Liver (tissue), 8 donors: ENCODE measurements at regions not wholly inside any gene's neighbourhood (a gene's known extent, or its start where the extent isn't known, plus 50 kb on each side); places are given as distances from the start of the nearest gene placed in this dataset.

Experiments used
- DNase-seq: peaks from one replicate; pipeline ENCODE4 v3.0.0-alpha.2; 2017; ENCODE audit warnings: low spot score
- H3K27ac ChIP-seq, 2 donors: one replicate each; pipeline ENCODE4 v1.7.0; 2013; ENCODE audit warnings: inconsistent platforms in 2 of 2, low read length in 2 of 2, control low read depth in 1 of 2, low read depth in 1 of 2, mild to moderate bottlenecking in 1 of 2
- H3K27me3 ChIP-seq, 4 donors: one replicate each; pipeline versions ENCODE4 v1.6.1 to v1.7.0; 2013; ENCODE audit warnings: low read length in 3 of 4, inconsistent platforms in 1 of 4, mild to moderate bottlenecking in 1 of 4, moderate library complexity in 1 of 4; ENCODE audit not compliant: control insufficient read depth in 4 of 4, insufficient read depth in 4 of 4
- H3K36me3 ChIP-seq, 4 donors: one replicate each; pipeline versions ENCODE4 v1.6.1 to v1.7.0; 2013; ENCODE audit warnings: low read length in 3 of 4, mild to moderate bottlenecking in 3 of 4, low read depth in 1 of 4, moderate library complexity in 1 of 4; ENCODE audit not compliant: control insufficient read depth in 4 of 4, insufficient read depth in 3 of 4
- H3K4me1 ChIP-seq, 4 donors: one replicate each; pipeline versions ENCODE4 v1.6.1 to v1.7.0; 2013; ENCODE audit warnings: low read length in 3 of 4, mild to moderate bottlenecking in 3 of 4, moderate library complexity in 1 of 4; ENCODE audit not compliant: control insufficient read depth in 4 of 4, insufficient read depth in 4 of 4
- H3K4me3 ChIP-seq, 3 donors: one replicate each; pipeline versions ENCODE4 v1.6.1 to v1.7.0; 2013; ENCODE audit warnings: low read length in 3 of 3, control low read depth in 1 of 3, low read depth in 1 of 3, mild to moderate bottlenecking in 1 of 3
- H3K9ac ChIP-seq, 2 donors: one replicate each; pipeline ENCODE4 v1.7.0; 2013; ENCODE audit warnings: low read length in 2 of 2, mild to moderate bottlenecking in 2 of 2, moderate library complexity in 2 of 2, control low read depth in 1 of 2, low read depth in 1 of 2
- H3K9me3 ChIP-seq, 4 donors: one replicate each; pipeline versions ENCODE4 v1.6.1 to v1.7.0; 2013; ENCODE audit warnings: low read length in 3 of 4; ENCODE audit not compliant: control insufficient read depth in 4 of 4
- CTCF ChIP-seq: fragments of 150-350 bp; IDR thresholded peaks from 2 replicates; pipeline ENCODE4 v1.5.1; 2017; ENCODE audit warnings: improper control_type of control experiment, low read depth, low read length; ENCODE audit not compliant: missing input control
- EGR1 ChIP-seq, 2 donors: IDR thresholded peaks; 2 replicates each; pipeline ENCODE4 v1.6.1; 2016 to 2018; ENCODE audit warnings: antibody characterized with exemption in 2 of 2, low read depth in 2 of 2
- FOXA1 ChIP-seq: IDR thresholded peaks from 2 replicates; pipeline ENCODE4 v1.6.1; 2016; ENCODE audit warnings: antibody characterized with exemption
- FOXA2 ChIP-seq: IDR thresholded peaks from 2 replicates; pipeline ENCODE4 v1.6.1; 2016; ENCODE audit warnings: antibody characterized with exemption
- GABPA ChIP-seq, 2 donors: IDR thresholded peaks in 1 of 2; conservative IDR thresholded peaks in 1 of 2; 2 replicates each; pipeline ENCODE4 v1.6.1; 2016; ENCODE audit warnings: antibody characterized with exemption in 2 of 2, mild to moderate bottlenecking in 1 of 2, moderate library complexity in 1 of 2
- HNF4A ChIP-seq, 2 donors: conservative IDR thresholded peaks; 2 replicates each; pipeline ENCODE4 v1.6.1; 2016; ENCODE audit warnings: antibody characterized with exemption in 2 of 2, mild to moderate bottlenecking in 2 of 2
- HNF4G ChIP-seq: IDR thresholded peaks from 2 replicates; pipeline ENCODE4 v1.6.1; 2016; ENCODE audit warnings: antibody characterized with exemption
- JUND ChIP-seq, 2 donors: IDR thresholded peaks; 2 replicates each; pipeline ENCODE4 v1.6.1; 2016; ENCODE audit warnings: antibody characterized with exemption in 2 of 2
- MAX ChIP-seq: IDR thresholded peaks from 2 replicates; pipeline ENCODE4 v1.6.1; 2016; ENCODE audit warnings: antibody characterized with exemption
- NR2F2 ChIP-seq: IDR thresholded peaks from 2 replicates; pipeline ENCODE4 v1.6.1; 2016; ENCODE audit warnings: antibody characterized with exemption
- RAD21 ChIP-seq, 2 donors: IDR thresholded peaks; 2 replicates each; pipeline ENCODE4 v1.6.1; 2016; ENCODE audit warnings: antibody characterized with exemption in 2 of 2, mild to moderate bottlenecking in 2 of 2
- RXRA ChIP-seq, 2 donors: IDR thresholded peaks; 2 replicates each; pipeline ENCODE4 v1.6.1; 2017 to 2018; ENCODE audit warnings: antibody characterized with exemption in 2 of 2, mild to moderate bottlenecking in 1 of 2
- SP1 ChIP-seq: IDR thresholded peaks from 2 replicates; pipeline ENCODE4 v1.6.1; 2018; ENCODE audit warnings: antibody characterized with exemption, mild to moderate bottlenecking
- TAF1 ChIP-seq: conservative IDR thresholded peaks from 2 replicates; pipeline ENCODE4 v1.6.1; 2016; ENCODE audit warnings: antibody characterized with exemption, mild to moderate bottlenecking
- YY1 ChIP-seq: IDR thresholded peaks from 2 replicates; pipeline ENCODE4 v1.6.1; 2016; ENCODE audit warnings: antibody characterized with exemption, mild to moderate bottlenecking
- WGBS: extraction: QIAGEN DNeasy Blood & Tissue Kit; methylation state at CpG from one replicate; pipeline ENCODE4 v1.1.7; 2013; 5-methylcytosine and 5-hydroxymethylcytosine counted together
- TF ChIP-seq, protein P1 (sequence below): IDR thresholded peaks from 2 replicates; pipeline ENCODE4 v1.6.1; 2016; ENCODE audit warnings: antibody characterized with exemption, mild to moderate bottlenecking
- TF ChIP-seq, protein P2 (sequence below): IDR thresholded peaks from 2 replicates; pipeline ENCODE4 v1.6.1; 2016; ENCODE audit warnings: antibody characterized with exemption
- TF ChIP-seq, protein P3 (sequence below): IDR thresholded peaks from 2 replicates; pipeline ENCODE4 v1.6.1; 2016; ENCODE audit warnings: antibody characterized with exemption
- donor health status: healthy.
- donor health status: healthy.
- donor health status: healthy.
- donor health status: healthy.
- donor health status: healthy.

DNA sequence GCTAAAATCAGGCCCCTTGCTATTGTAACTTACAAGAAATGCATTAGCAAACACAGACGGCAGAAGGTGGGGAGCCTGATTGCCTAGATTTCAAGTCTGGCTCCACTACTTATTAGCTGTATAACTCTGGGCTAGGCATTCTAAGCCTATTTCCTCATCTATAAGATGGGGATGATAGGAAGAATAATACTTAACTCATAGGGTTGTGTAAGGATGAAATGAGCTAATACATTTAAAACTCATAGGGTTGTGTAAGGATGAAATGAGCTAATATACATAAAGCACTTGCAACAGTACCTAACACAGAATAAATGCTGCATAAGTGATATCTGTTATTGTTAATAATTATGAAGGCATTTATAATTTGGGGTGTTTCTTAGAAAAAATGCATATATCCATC is 60.1 kb upstream of the DIO2 start (continued):
- TF ChIP-seq, protein P1, sequence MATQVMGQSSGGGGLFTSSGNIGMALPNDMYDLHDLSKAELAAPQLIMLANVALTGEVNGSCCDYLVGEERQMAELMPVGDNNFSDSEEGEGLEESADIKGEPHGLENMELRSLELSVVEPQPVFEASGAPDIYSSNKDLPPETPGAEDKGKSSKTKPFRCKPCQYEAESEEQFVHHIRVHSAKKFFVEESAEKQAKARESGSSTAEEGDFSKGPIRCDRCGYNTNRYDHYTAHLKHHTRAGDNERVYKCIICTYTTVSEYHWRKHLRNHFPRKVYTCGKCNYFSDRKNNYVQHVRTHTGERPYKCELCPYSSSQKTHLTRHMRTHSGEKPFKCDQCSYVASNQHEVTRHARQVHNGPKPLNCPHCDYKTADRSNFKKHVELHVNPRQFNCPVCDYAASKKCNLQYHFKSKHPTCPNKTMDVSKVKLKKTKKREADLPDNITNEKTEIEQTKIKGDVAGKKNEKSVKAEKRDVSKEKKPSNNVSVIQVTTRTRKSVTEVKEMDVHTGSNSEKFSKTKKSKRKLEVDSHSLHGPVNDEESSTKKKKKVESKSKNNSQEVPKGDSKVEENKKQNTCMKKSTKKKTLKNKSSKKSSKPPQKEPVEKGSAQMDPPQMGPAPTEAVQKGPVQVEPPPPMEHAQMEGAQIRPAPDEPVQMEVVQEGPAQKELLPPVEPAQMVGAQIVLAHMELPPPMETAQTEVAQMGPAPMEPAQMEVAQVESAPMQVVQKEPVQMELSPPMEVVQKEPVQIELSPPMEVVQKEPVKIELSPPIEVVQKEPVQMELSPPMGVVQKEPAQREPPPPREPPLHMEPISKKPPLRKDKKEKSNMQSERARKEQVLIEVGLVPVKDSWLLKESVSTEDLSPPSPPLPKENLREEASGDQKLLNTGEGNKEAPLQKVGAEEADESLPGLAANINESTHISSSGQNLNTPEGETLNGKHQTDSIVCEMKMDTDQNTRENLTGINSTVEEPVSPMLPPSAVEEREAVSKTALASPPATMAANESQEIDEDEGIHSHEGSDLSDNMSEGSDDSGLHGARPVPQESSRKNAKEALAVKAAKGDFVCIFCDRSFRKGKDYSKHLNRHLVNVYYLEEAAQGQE, result no peak
- TF ChIP-seq FOXA2, result no peak
- no peak for TF ChIP-seq RAD21 (IDR thresholded peaks at IDR 0.05)
- TF ChIP-seq EGR1 (IDR thresholded peaks at IDR 0.05; ENCODE audit: low read depth in 2 of 2), result no peak
- TF ChIP-seq, protein P2, sequence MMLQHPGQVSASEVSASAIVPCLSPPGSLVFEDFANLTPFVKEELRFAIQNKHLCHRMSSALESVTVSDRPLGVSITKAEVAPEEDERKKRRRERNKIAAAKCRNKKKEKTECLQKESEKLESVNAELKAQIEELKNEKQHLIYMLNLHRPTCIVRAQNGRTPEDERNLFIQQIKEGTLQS, result no peak
- TF ChIP-seq TAF1, result no peak

DNA sequence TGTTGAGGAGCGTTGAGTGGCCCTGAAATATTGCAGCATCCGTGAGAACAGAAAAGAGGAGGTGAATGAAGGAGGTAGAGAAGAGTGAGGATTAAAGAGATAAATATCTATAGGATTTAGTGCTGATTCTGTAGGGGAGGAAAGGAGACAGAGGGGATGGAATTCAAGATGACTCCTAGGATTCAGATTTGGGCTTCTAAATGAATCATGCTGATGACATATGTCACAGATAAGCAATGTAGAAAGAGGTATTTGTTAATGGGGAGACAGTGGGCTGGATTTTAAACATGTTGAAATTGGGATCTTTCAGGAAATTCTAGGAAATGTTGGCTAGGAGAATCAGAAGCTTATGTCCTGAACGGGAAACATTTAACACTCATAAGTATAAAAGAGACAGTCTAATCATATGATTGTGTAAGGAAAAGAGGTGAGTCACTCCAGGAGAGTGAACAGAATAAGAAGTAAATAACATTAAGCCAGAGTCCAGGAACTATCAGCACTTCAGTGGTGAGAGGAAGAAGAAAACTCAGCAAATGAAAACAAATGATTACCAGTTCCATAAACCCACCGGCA is 58.1 kb upstream of the DIO2 start:
- Histone ChIP-seq H3K9ac (no peak overlapping the region), H3K9me3 (no peaks in the 10 kb centered on the region), H3K4me3 (no peak overlapping the region), H3K36me3 (no peaks in the 10 kb centered on the region), H3K27me3 (peaks cover 0 to 2% (median 0%) of the 10 kb centered on the region in 4 donors), H3K27ac (no peak overlapping the region), H3K4me1 (no peaks in the 10 kb centered on the region)
- DNase-seq, result no peak
- 70% methylated on average over 4 of the region's 4 CpGs for WGBS
- TF ChIP-seq HNF4G (no peak), FOXA1 (no peak), TAF1 (no peak)

DNA sequence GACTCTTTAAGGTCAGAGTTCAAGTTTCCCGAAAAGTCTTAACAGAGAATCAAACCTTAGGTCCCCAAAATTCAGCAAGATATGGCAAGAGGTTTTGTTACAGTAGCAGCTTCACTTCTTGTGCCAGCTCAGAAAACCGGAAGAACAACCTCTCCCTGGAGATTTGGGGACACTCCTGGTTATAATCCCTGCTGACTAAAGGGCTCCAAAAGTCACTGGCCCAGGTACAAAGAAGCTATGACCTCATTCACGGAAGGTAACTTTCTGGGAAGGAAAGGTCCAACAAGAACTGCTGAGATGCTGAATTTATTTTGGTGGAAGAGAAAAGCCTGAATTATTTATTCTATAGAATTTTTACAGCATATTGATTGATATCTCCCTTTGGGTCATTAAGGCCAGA is 55.6 kb upstream of the DIO2 start:
- Histone ChIP-seq H3K4me1 (no peaks in the 10 kb centered on the region), H3K36me3 (no peaks in the 10 kb centered on the region), H3K27me3 (peaks cover 0 to 2% (median 0%) of the 10 kb centered on the region in 4 donors), H3K4me3 (no peak overlapping the region), H3K9ac (no peak overlapping the region), H3K27ac (no peak overlapping the region), H3K9me3 (no peaks in the 10 kb centered on the region)
- TF ChIP-seq MAX, result no peak
- TF ChIP-seq CTCF, result no peak
- no peak for TF ChIP-seq SP1
- no peak for TF ChIP-seq RAD21 (IDR thresholded peaks at IDR 0.05)
- no peak for TF ChIP-seq JUND (IDR thresholded peaks at IDR 0.05)
- TF ChIP-seq HNF4A (conservative IDR thresholded peaks at IDR 0.05), result no peak
- no peak for TF ChIP-seq FOXA1
- TF ChIP-seq NR2F2, result no peak
- TF ChIP-seq, protein P3, sequence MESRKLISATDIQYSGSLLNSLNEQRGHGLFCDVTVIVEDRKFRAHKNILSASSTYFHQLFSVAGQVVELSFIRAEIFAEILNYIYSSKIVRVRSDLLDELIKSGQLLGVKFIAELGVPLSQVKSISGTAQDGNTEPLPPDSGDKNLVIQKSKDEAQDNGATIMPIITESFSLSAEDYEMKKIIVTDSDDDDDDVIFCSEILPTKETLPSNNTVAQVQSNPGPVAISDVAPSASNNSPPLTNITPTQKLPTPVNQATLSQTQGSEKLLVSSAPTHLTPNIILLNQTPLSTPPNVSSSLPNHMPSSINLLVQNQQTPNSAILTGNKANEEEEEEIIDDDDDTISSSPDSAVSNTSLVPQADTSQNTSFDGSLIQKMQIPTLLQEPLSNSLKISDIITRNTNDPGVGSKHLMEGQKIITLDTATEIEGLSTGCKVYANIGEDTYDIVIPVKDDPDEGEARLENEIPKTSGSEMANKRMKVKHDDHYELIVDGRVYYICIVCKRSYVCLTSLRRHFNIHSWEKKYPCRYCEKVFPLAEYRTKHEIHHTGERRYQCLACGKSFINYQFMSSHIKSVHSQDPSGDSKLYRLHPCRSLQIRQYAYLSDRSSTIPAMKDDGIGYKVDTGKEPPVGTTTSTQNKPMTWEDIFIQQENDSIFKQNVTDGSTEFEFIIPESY, result no peak
- TF ChIP-seq RXRA (IDR thresholded peaks at IDR 0.05), result no peak
- TF ChIP-seq FOXA2, result no peak
- no peak for TF ChIP-seq HNF4G
- TF ChIP-seq TAF1, result no peak
- no peak for TF ChIP-seq GABPA (IDR thresholded peaks at IDR 0.05 in 1 of 2, conservative IDR thresholded peaks at IDR 0.05 in 1 of 2)
- TF ChIP-seq, protein P2, result no peak
- TF ChIP-seq EGR1 (IDR thresholded peaks at IDR 0.05; ENCODE audit: low read depth in 2 of 2), result no peak
- TF ChIP-seq, protein P1, result no peak
- no peak for TF ChIP-seq YY1
- no peak for DNase-seq
- WGBS, result 77% methylated on average over 3 of the region's 3 CpGs
